HG03039 (cell line): ENCODE measurements at regions not wholly inside any gene's neighbourhood (a gene's known extent, or its start where the extent isn't known, plus 50 kb on each side); places are given as distances from the start of the nearest gene placed in this dataset.
"Not testable (repeated sequence)": the region's sequence is repeated elsewhere in the genome, so short reads cannot be mapped to it uniquely, and the experiment has no call there.

Experiments
- ATAC-seq: cut with Tn5 transposase; IDR thresholded peaks from one replicate; pipeline ENCODE4 v1.9.1; 2021; ENCODE audit warnings: mild to moderate bottlenecking, moderate library complexity; ENCODE audit not compliant: unreplicated experiment

GRCh38 chr6:144572541-144572940 is 287.4 kb downstream of the UTRN start:
- ATAC-seq, result not testable (repeated sequence)

- ATAC-seq, result no peak
These were observed 289.7 kb downstream of the UTRN start for GRCh38 chr6:144574796-144575195.

GRCh38 chr6:144575327-144575726 is 290.2 kb downstream of the UTRN start:
- ATAC-seq, result no peak

DNA sequence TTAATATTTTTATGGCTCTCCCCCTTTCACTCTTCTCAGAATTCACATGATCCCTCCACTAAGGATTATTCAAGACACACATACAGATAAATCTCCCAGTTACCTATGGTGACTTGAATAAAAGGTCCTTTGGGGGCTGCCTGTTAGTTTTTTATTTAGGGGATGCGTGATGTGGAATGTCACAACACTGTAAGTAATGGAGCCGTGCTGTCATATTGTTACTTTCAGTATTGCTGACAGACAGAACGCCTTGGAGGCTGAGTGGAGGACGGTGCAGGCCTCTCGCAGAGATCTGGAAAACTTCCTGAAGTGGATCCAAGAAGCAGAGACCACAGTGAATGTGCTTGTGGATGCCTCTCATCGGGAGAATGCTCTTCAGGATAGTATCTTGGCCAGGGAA is 291.7 kb downstream of the UTRN start:
- no peak for ATAC-seq

GRCh38 chr6:144578385-144579350 is 293.5 kb downstream of the UTRN start:
- no peak for ATAC-seq

- ATAC-seq, result no peak
These were observed 294.9 kb downstream of the UTRN start for GRCh38 chr6:144580039-144580438.

DNA sequence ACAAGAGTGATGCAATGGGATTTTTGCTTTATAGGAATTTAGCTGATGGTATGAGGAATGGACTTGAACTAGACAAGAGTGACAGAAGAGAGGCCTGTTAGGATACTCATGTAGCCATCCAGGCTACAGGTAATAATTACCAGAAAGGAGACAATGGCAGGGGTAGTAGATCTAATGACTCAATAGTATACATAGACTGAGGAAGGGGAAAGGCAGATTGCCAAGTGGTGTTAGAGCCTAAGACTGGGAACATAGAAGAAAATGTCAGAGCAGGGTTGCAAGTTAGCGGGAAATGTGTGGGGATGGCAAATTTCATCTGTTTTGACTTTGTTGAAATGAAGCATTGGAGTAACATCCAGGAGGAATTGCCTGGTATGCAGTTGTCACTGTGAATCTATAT is 295.6 kb downstream of the UTRN start:
- no peak for ATAC-seq

DNA sequence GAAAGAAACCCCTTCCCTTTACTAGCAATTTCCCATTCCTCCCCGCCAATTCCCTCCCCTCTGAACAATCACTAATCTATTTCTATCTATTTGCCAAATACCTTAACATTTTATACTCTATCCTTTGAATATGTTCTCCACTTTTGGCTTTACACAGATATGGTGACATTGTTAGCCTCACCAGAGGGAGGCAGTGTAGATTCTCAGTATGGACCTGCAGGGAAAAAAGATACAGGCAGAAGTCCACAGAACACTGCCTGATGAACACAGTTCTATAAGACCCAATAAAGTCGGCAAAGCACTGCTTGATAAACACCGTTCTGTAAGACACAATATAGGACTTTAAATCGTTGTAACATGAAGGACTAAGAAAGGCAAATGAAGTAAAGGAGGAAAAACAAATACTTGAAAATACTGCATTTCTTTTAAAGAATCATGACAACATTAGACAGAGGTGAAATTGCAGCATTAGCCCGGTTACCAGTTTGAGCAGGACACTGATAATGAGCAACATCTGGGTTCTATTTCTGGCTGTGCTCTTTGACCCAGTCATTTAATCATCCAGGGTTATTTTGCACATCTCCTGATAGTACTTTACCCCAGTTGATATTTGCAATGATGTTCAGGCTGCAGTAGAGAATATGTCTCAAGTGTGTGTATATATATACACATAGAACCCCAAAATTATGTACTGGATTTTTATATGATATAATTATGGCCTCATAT is 296.8 kb downstream of the UTRN start:
- ATAC-seq, result no peak

DNA sequence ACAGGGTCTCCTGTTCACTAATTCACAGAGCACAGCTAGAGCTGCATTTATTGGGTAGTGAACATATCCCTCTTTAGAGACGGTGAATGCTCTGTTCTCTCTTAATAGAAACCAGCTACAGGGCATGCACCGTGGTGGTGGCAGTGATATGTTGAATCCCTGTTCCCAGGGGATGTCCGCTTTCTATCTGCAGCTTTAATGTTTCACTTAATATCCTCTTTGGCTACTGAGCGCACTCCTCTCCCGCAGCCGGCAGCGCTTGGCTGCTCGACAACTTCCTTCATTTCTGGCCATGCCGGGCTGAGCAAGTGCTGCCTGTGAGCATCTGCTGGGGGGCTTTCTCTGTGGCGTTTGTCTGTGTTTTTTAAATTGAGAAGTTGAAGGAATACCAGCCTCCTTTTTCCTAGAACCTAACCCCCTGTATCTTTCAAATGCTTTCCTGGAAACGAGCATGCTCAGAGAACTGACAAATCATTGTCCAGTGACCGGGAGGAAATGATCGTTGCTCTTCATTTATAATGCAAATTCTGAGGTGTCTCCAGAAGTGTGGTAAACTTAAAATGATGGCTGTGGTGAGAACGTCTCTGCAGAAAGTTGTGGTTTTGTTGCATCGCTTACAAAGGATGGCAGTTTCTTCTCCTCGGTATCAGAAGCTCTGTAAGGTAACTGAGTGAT is 297.9 kb downstream of the UTRN start:
- ATAC-seq, result peak; percentile 91

- no peak for ATAC-seq
These were observed 298.4 kb downstream of the UTRN start for GRCh38 chr6:144583614-144583954.

GRCh38 chr6:144585217-144585814 is 300.2 kb downstream of the UTRN start:
- no peak for ATAC-seq

- no peak for ATAC-seq
These were observed 301.9 kb downstream of the UTRN start for GRCh38 chr6:144586986-144587385.

DNA sequence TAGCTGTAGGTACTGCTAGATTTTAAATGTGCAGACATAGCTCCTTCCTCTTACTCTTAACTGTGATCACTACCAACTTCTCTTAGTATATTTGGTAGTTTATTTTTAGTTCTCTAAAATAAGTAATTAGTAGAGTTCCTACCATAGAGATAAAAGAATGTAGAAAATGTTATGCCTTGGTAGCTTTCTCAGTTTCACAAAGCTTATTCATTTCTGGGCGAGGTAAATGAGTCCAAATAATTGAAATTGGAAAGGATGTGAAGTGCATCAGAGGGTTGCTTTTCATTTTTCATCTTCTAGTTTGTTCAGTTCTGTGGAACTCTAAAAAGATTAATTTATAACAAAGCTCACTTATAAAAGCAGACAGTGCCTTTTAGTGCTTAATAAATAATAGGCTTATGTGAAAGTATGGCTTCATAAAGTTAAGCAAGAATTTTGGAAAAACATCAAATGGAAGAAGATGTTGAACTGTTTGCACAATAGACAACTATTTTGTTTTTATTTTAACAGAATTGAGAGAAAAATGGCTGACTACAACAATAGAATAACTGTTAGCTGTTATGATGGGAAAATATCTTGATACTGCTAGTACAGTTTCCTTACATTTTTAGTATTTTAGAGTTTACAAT is 303.7 kb downstream of the UTRN start:
- ATAC-seq, result peak; percentile 45

DNA sequence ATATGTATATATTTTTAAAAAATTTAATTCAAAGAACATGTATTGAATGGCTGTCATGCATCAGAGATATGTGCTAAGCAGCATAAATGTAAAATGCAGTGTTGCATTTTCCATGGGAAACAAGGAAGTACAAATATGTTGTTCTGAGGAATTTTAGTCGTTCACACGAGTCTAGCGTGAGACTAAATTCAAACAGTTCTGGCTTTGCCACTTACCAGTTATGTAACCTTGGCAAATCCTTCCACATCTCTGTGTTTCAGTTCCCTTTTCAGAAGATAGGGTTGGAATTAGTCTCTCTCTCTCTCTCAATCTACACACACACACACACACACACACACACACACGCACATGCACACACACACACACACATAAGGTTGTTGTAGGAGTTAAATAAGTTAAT is 305.4 kb downstream of the UTRN start:
- ATAC-seq, result no peak

DNA sequence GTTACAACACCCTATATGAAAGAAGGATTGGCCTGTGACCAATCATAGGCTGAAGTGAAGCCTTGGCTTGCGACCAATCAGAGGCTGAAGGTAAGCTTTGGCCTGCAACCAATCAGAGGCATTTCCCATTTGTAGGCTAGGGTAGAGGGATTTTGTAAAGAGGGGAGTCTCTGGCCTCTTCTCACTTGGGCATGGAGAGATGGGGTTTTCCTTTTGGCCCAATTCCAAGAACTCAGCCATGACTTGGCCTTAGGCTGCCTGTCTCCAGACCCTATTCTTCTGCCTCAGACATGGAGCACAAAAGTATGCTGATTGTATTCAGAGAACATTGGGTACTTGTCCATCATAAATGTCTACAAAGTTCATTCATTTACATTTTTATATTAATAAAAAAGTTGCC is 308.3 kb downstream of the UTRN start:
- ATAC-seq, result no peak

- no peak for ATAC-seq
These were observed 309.4 kb downstream of the UTRN start for GRCh38 chr6:144594585-144594984.

- ATAC-seq, result no peak
These were observed 310.1 kb downstream of the UTRN start for GRCh38 chr6:144595266-144595665.

DNA sequence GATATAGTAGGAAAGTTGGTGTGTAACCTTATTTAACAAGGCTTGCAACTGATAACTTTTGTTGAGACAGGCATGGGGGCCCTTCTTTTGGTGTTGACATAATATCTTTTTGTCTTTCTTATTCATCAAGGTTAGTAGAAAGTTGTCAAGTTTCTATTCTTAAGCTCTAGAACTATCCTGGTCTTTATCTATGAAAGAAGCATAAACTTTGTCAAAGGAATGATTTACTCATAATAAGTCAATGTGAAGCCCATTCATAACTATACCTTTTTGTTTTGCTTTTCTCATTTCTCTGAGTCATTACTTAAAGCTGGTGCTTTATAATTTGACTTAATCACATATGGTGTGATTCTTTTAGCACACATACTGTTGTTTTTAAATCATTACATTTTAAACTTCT is 312.4 kb downstream of the UTRN start:
- ATAC-seq, result no peak

- ATAC-seq, result no peak
These were observed 314.5 kb downstream of the UTRN start for GRCh38 chr6:144599615-144600014.

- ATAC-seq, result no peak
These were observed 316.1 kb downstream of the UTRN start for GRCh38 chr6:144601221-144601620.
